Activated naive CD8-positive, alpha-beta T cell treated with anti-CD3 and anti-CD28 coated beads for 36 hours (primary cell): ENCODE measurements at regions not wholly inside any gene's neighbourhood (a gene's known extent, or its start where the extent isn't known, plus 50 kb on each side); places are given as distances from the start of the nearest gene placed in this dataset.
"Not testable (repeated sequence)": the region's sequence is repeated elsewhere in the genome, so short reads cannot be mapped to it uniquely, and the experiment has no call there.

Experiments used
- DNase-seq: peaks from one replicate; pipeline ENCODE4 v3.0.0; 2021
- H3K27ac Mint-ChIP-seq: one replicate; pipeline ENCODE4 v1.8.0; 2022; ENCODE audit warnings: mild to moderate bottlenecking, moderate library complexity, mixed read lengths
- H3K27me3 Mint-ChIP-seq: one replicate; pipeline ENCODE4 v1.8.0; 2022; ENCODE audit warnings: mild to moderate bottlenecking, mixed read lengths
- H3K36me3 Mint-ChIP-seq: one replicate; pipeline ENCODE4 v1.8.0; 2021; ENCODE audit warnings: mild to moderate bottlenecking, mixed read lengths
- H3K4me1 Mint-ChIP-seq: one replicate; pipeline ENCODE4 v1.8.0; 2021; ENCODE audit warnings: mixed read lengths
- H3K4me3 Mint-ChIP-seq: one replicate; pipeline ENCODE4 v1.8.0; 2022; ENCODE audit warnings: mild to moderate bottlenecking, moderate library complexity, mixed read lengths
- H3K9me3 Mint-ChIP-seq: one replicate; pipeline ENCODE4 v1.8.0; 2022; ENCODE audit warnings: mixed read lengths

DNA sequence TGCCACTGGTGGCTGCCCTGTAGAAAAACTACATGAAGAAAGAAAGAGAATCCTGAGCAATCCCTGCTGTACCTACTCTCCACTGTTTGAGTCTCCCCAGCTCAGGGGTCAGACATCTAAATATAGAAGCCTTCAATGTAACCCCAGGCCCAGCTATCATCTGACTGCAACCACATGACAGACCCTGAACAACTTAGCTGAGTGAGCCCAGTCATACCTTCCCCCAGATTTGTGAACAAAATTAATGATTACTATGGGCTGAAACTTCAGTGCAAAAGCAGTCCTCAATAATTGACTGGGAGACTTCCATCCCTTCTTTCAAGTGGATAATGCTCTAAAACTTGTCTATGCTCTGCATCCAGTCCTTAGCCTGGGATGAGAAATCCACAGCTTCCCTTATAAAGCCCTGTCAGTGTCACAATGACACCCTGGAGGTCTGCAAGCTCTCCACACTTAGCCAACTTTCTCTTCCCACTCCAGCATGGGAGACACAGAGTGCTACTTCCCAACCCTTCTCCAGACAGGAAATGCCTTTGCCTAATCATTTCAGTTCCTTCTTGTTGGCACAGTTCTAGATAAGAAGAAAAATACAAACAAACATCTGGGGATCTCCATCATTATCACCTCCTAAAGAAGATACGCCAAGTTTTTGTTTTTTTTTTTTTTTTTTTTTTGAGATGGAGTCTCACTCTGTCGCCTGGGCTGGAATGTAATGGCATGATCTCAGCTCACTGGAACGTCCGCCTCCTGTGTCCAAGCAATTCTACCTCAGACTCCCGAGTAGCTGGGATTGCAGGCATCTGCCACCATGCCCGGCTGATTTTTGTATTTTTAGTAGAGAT, 198.5 kb upstream of the GADL1 start:
- DNase-seq, result no peak
- Mint-ChIP-seq H3K9me3 (no peaks in the 10 kb centered on the region), H3K4me1 (peaks cover 3% of the 10 kb centered on the region), H3K27me3 (no peaks in the 10 kb centered on the region), H3K36me3 (no peaks in the 10 kb centered on the region), H3K4me3 (no peak overlapping the region), H3K27ac (no peak overlapping the region)

DNA sequence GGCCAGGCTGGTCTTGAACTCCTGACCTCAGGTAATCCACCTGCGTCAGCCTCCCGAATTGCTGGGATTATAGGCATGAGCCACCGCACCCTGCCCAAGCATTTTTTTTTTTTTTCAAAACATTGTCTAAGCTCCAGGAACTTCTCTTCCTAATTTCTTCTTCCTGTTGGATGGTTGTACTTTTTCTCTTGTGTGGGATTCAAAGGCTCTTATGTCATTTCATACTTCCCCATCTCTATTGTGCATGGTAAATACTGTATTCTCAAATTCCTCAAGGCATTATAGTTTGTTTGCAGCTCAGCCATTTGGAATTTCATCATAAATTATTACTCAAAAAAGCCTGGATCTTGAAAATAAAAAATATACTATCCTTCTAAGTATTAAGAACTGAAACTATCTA, 199.1 kb upstream of the GADL1 start:
- H3K27ac Mint-ChIP-seq, result no peak overlapping the region
- peaks cover 3% of the 10 kb centered on the region for H3K4me1 Mint-ChIP-seq
- no peak for DNase-seq
- no peak overlapping the region for H3K4me3 Mint-ChIP-seq
- no peaks in the 10 kb centered on the region for H3K9me3 Mint-ChIP-seq
- no peaks in the 10 kb centered on the region for H3K36me3 Mint-ChIP-seq
- no peaks in the 10 kb centered on the region for H3K27me3 Mint-ChIP-seq

DNA sequence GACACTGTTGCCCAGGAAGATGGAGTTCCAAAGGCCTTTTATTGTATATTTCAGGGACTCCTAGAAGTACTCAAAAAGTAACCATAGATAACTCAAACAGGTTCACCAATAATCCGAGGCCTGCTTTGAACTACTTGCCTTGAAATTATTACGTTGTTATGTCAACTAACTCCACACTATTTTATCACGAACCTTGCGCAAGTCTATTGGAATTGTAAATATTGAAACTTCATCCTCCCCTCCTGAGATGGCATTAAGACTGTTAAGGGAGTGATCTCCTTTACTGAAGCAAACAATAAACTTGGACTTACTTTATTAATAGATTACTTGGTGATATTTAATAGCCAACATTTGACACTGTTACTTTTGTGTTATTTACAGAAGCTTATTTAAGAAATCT, 199.6 kb upstream of the GADL1 start:
- Mint-ChIP-seq H3K9me3 (no peaks in the 10 kb centered on the region), H3K4me3 (no peak overlapping the region), H3K27me3 (no peaks in the 10 kb centered on the region), H3K36me3 (no peaks in the 10 kb centered on the region), H3K27ac (no peak overlapping the region), H3K4me1 (peaks cover 3% of the 10 kb centered on the region)
- DNase-seq, result no peak

DNA sequence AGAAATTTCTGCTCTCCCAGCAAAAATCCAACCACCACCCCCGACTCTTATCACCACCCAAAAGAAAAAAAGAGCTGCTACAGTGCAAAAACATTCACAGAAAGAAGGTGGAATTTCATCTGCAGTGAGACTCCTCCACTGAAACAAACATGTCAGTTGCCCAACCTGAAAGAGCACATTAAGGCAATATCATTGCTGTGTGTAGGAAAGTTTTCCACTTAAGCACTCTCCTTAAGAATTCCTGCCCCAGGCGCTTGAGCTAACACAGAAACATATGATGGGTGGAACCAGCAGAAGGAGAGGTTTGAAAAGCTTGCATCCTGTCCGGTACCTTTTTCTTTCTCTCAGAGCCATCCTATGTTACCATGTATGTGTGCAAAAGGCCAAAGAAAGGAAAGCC, 200.8 kb upstream of the GADL1 start:
- H3K4me1 Mint-ChIP-seq, result peaks cover 3% of the 10 kb centered on the region
- no peaks in the 10 kb centered on the region for H3K27me3 Mint-ChIP-seq
- no peak overlapping the region for H3K4me3 Mint-ChIP-seq
- H3K27ac Mint-ChIP-seq, result no peak overlapping the region
- DNase-seq, result no peak
- H3K9me3 Mint-ChIP-seq, result no peaks in the 10 kb centered on the region
- no peaks in the 10 kb centered on the region for H3K36me3 Mint-ChIP-seq

DNA sequence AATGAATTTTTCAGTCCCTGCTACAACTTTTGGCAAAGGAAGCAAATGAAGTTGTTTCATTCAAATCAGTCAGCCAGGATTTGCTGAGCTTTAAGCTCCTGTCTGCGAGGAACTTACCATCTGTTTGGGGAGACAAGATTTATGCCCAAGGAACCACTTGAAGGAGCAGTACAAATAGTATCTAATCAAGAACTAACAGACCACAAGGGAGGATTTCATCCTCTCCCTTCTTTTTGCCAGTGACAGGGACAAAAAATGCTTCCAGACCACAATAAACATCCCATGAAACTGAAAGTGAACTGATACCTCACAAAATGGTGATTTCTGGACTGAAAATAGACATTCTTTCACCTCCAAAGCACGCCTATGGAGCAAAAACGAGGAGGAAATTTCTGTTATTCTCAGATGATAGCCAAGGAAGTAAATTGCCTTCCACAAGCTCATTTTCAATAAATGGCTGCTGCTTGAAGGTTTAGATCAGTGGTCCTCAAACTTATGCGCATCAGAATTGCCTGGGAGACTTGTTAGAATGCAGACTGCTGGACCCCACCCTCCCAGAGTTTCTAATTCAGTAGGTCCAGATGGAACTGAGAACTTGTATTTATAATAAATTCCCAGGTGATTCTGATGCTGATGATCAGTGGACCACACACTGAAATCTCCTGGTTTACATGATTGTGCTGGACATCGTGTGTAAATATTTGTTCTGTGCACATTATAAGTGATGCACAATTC, 202.4 kb upstream of the GADL1 start:
- no peaks in the 10 kb centered on the region for H3K9me3 Mint-ChIP-seq
- H3K4me1 Mint-ChIP-seq, result peaks cover 3% of the 10 kb centered on the region
- no peak overlapping the region for H3K27ac Mint-ChIP-seq
- no peak overlapping the region for H3K4me3 Mint-ChIP-seq
- DNase-seq, result no peak
- H3K36me3 Mint-ChIP-seq, result no peaks in the 10 kb centered on the region
- no peaks in the 10 kb centered on the region for H3K27me3 Mint-ChIP-seq

DNA sequence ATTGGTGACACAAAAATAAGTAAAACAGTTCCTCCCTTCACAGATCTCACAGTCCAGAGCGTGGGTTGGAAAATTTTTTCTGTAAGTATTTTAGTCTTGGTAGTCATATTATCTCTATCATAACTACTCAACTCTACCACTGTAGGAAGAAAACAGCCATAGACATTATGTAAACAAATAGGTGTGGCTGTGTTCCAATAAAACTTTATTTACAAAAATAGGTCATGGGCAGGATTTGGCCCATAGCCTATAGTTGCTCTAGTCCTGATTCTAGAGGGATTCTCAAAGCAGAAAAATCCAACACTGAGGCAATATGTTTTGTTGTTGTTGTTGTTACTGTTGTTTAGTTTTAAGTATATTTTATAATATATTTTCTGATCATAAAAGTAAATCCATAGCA, 206.1 kb upstream of the GADL1 start:
- Mint-ChIP-seq H3K4me3 (no peak overlapping the region), H3K4me1 (peaks cover 5% of the 10 kb centered on the region), H3K9me3 (no peaks in the 10 kb centered on the region), H3K36me3 (no peaks in the 10 kb centered on the region), H3K27ac (no peak overlapping the region), H3K27me3 (no peaks in the 10 kb centered on the region)
- DNase-seq, result no peak

DNA sequence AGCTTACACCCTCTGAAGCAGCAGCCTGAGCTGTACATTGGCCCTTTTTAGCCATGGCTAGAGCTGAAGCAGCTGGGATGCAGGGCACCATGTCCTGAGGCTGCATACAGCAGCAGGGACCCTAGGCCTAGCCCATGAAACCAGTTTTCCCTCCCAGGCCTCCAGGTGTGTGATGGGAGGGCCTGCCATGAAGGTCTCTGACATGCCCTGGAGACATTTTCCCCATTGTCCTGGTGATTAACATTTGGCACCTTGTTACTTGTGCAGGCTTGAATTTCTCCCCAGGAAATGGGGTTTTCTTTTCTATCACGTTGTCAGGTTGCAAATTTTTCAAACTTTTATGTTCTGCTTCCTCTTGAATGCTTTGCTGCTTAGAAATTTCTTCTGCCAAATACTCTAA, 206.8 kb upstream of the GADL1 start:
- not testable (repeated sequence) for H3K9me3 Mint-ChIP-seq, H3K27ac Mint-ChIP-seq, H3K27me3 Mint-ChIP-seq, H3K36me3 Mint-ChIP-seq, H3K4me3 Mint-ChIP-seq, DNase-seq
- peaks cover 12% of the 10 kb centered on the region for H3K4me1 Mint-ChIP-seq

DNA sequence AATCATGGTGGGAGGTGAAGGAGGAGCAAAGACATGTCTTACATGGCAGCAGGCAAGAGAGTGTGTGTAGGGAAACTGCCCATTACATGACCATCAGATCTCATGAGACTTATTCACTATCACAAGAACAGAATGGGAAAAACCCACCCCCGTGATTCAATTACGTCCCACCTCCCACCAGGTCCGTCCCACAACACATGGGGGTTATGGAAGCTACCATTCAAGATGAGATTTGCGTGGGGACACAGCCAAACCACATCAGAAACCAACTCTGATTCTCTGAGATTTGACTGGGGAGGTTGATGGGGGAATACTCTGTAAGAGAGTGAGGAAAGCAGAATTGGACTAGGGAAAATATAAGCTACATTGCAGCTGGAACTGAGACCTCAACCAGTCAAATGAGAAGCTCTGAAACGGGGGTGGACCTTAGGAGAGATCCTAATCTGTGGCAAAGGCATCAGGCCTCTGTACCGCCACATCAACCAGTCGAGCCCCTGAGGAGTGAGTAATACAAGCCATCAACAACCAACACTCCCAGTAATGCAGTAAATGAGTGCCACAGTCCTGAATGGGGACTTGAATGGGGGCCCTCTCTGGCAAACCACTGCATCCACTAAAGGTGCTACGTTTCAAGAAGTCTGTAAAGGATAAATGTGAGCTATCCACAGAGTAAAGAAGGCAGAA, 207.9 kb upstream of the GADL1 start:
- Mint-ChIP-seq H3K27me3 (no peaks in the 10 kb centered on the region), H3K4me3 (no peak overlapping the region), H3K27ac (no peak overlapping the region), H3K36me3 (no peaks in the 10 kb centered on the region), H3K9me3 (no peaks in the 10 kb centered on the region), H3K4me1 (peaks cover 13% of the 10 kb centered on the region)
- no peak for DNase-seq

DNA sequence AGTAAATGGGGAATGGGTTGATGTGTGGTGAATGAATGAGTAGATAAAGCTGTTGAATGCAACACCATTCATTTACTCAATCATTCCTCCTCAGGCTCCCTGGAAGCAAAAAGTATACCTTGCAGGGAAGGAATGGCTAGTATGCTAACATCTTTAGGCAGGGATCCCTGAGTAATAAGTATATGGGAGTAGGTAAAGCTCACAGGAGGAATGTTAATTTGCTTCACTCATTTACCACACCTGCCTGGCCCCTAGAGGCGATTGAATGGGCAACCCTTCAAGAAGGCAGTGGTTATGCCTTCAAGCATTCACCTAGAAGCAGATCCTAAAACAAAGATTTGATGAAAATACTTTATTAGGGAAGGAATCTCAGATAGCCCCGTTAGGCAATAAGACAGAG, 208.7 kb upstream of the GADL1 start:
- no peak overlapping the region for H3K4me3 Mint-ChIP-seq

DNA sequence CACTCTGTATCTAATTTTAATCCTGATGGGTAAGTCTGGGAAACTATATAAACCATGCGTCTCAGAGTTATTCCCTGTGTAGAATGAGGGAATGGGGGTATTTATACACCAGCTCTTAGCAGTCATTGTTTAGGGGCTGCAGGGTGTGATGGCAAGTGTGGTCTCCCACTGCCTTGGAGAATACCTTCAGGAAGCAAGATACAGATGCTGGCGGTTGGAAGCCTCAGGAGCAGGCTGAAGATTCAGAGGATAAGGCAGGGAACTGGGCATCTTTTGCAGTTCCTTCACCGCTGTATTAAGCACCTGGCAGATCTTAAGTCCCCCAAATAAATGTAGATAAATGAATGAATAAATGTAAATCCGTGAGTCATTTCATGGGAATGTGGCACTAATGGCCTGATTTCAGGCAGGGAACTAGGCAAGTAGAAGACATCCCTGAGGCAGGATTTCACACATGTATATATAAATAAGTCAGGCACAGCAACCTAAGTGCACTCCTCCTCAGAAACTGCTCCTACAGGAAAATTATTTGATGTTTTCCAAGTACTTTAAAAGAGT, 209.2 kb upstream of the GADL1 start:
- no peaks in the 10 kb centered on the region for H3K27me3 Mint-ChIP-seq
- H3K27ac Mint-ChIP-seq, result no peak overlapping the region
- H3K36me3 Mint-ChIP-seq, result peaks cover 2% of the 10 kb centered on the region
- peaks cover 3% of the 10 kb centered on the region for H3K9me3 Mint-ChIP-seq
- DNase-seq, result no peak
- peaks cover 13% of the 10 kb centered on the region for H3K4me1 Mint-ChIP-seq
- H3K4me3 Mint-ChIP-seq, result no peak overlapping the region

More for the DNA sequence above, 208.7 kb upstream of the GADL1 start:
- H3K27me3 Mint-ChIP-seq, result no peaks in the 10 kb centered on the region
- no peaks in the 10 kb centered on the region for H3K9me3 Mint-ChIP-seq
- no peak overlapping the region for H3K27ac Mint-ChIP-seq
- H3K4me1 Mint-ChIP-seq, result peaks cover 13% of the 10 kb centered on the region
- DNase-seq, result no peak
- no peaks in the 10 kb centered on the region for H3K36me3 Mint-ChIP-seq

DNA sequence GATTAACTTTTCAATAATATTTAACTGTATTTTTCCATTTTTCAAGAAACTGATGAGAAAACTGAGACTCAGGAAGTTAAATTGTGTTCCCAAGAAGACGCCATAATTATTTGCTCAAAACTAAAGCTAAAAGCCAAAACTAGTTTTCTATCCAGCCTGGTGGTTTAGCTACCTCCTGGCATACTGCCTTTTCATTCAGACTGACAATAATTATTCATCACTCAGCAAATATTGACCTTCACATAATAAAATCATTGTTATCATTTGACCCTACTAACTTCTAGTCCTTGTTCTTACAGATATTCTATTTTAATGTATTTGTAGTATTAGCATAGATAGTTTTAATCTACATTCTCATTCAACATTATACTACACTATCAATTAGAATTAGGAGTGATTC, 210.6 kb upstream of the GADL1 start:
- DNase-seq, result no peak
- Mint-ChIP-seq H3K4me3 (no peak overlapping the region), H3K36me3 (peaks cover 4% of the 10 kb centered on the region), H3K9me3 (peaks cover 7% of the 10 kb centered on the region), H3K27ac (no peak overlapping the region), H3K4me1 (peaks cover 13% of the 10 kb centered on the region), H3K27me3 (no peaks in the 10 kb centered on the region)

DNA sequence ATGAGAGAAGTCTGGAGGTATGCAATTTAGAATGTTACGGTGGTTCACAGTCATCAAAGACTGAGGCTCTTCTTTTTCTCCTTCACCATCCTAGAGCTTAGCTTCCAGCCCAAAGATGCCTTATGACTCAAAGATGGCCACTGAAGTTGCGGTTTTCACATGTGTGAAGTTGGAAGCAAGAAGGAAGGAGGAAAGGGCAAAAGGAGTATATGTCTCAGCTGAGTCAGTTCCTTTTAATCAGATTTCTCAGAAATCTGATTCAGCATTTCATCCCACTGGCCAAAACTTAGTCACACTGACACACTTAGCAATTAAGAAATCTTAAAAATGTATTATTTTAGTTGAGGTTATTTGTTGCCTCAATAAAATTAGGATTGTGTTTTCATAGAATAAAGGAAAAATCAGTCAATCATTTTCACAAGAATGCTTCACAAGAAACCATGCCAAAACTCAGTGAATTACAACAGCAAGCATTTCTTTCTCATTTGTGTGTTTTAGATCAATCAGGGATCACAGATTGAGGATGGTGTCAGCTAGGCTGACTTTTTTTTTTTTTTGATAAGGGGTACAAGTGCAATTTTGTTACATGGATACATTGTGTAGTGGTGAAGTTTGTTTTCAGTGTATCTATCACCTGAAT, 211.1 kb upstream of the GADL1 start:
- Mint-ChIP-seq H3K36me3 (peaks cover 4% of the 10 kb centered on the region), H3K4me3 (no peak overlapping the region), H3K9me3 (peaks cover 7% of the 10 kb centered on the region), H3K4me1 (peaks cover 13% of the 10 kb centered on the region), H3K27me3 (no peaks in the 10 kb centered on the region), H3K27ac (no peak overlapping the region)
- DNase-seq, result no peak

DNA sequence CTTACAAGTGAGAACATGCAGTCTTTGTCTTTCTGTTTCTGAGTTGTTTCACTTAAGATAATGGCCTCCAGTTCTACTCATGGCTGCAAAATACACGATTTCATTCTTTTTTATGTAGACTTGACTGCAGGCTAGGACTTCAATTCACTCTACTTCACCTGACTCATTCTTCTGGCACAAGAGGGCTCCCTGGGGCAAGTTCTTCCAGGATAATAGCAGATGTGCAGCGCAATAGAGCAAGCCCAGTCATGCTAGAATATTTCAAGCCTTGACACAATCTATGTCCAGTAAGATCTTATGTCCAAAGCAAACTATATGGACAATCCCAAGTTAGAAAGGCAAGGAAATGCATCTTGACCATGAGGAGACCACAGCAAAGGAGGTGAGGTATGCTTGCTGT, 211.7 kb upstream of the GADL1 start:
- DNase-seq, result no peak
- Mint-ChIP-seq H3K4me3 (no peak overlapping the region), H3K4me1 (peaks cover 13% of the 10 kb centered on the region), H3K27ac (no peak overlapping the region), H3K9me3 (peaks cover 7% of the 10 kb centered on the region), H3K36me3 (peaks cover 4% of the 10 kb centered on the region), H3K27me3 (no peaks in the 10 kb centered on the region)

DNA sequence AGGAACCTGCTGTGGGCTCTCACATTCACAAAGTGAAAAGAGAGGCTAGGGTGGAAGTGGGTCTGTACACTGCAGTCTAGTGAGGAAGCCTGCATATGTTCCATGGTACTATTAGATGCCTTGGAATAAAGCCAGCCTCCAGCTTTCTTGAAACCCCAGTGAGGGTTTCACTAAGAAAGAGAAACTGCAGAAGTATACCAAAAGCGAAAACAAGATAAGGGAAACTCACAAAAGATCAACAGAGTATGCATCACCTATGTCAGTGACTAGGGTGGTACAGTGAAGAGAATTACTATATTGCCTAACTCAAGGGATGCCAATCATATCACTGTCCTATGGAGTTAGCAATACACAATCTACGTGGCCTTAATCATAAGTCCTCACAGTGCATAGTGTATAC, 212.5 kb upstream of the GADL1 start:
- Mint-ChIP-seq H3K27me3 (no peaks in the 10 kb centered on the region), H3K4me3 (no peak overlapping the region), H3K36me3 (peaks cover 4% of the 10 kb centered on the region), H3K4me1 (peaks cover 13% of the 10 kb centered on the region), H3K27ac (no peak overlapping the region), H3K9me3 (peaks cover 7% of the 10 kb centered on the region)
- DNase-seq, result no peak

DNA sequence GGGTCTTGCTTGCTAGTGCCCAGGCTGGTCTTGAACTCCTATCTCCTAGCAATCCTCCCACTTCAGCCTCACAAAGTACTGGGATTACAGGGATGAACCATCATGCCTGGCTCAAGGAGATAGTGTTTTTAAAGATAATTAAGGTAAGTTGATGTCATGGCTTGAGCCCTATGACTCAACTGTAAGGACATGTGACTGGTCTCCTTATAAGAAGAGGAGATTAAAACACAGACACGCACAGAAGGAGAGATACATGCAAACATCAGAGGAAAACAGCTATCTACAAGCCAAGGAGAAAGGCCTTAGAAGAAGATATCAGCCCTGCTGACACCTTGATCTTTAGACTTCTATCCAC, 220.4 kb upstream of the GADL1 start:
- no peaks in the 10 kb centered on the region for H3K36me3 Mint-ChIP-seq
- H3K4me1 Mint-ChIP-seq, result no peaks in the 10 kb centered on the region

More for the DNA sequence above, 220.4 kb upstream of the GADL1 start:
- Mint-ChIP-seq H3K9me3 (peaks cover 3% of the 10 kb centered on the region), H3K27ac (no peak overlapping the region), H3K4me3 (no peak overlapping the region), H3K27me3 (no peaks in the 10 kb centered on the region)
- DNase-seq, result no peak
